ENCODE measurements at regions not wholly inside any gene's neighbourhood (a gene's known extent, or its start where the extent isn't known, plus 50 kb on each side); places are given as distances from the start of the nearest gene placed in this dataset.
"Not testable (repeated sequence)": the region's sequence is repeated elsewhere in the genome, so short reads cannot be mapped to it uniquely, and the experiment has no call there.

- no peak for DNase-seq
- Histone ChIP-seq H3K36me3 (replicated peaks; ENCODE audit: control insufficient read depth, insufficient read depth, low read length) (no peaks in the 10 kb centered on the region), H3K27me3 (ENCODE audit: control insufficient read depth, insufficient read depth, low read length) (no peaks in the 10 kb centered on the region), H3K4me3 (ENCODE audit: insufficient read depth, low read depth, low read length) (no peak overlapping the region)
Measured at GRCh38 chr14:36429692-36430091, 90.3 kb downstream of the NKX2-1 start.

- no peak for DNase-seq
- Histone ChIP-seq H3K4me3 (ENCODE audit: insufficient read depth, low read depth, low read length) (no peak overlapping the region), H3K36me3 (replicated peaks; ENCODE audit: control insufficient read depth, insufficient read depth, low read length) (no peaks in the 10 kb centered on the region), H3K27me3 (ENCODE audit: control insufficient read depth, insufficient read depth, low read length) (no peaks in the 10 kb centered on the region)
Measured at GRCh38 chr14:36428350-36428749, 91.7 kb downstream of the NKX2-1 start.

DNA sequence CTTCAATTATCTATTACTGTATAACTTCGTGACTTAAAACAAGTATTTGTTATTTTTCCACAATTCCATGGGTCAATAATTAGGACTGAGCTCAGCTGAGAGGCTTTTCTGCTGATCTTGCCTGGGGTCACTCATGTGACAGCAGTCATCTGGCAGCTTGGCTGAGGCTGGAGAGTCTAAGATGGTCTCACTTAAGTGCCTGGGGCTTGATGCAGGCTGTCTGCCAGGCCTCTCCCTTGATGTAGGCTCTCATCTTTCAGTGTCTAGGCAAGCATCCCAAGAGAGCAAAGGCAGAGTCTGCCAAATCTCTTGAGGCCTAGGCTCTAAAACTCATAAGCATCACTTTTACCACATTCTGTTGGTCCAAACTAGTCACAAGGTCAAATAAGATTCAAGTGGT, 93.2 kb downstream of the NKX2-1 start:
- H3K36me3 ChIP-seq (replicated peaks; ENCODE audit: control insufficient read depth, insufficient read depth, low read length), result no peaks in the 10 kb centered on the region
- no peaks in the 10 kb centered on the region for H3K27me3 ChIP-seq (ENCODE audit: control insufficient read depth, insufficient read depth, low read length)
- H3K4me3 ChIP-seq (ENCODE audit: insufficient read depth, low read depth, low read length), result no peak overlapping the region
- no peak for DNase-seq

GRCh38 chr14:36426113-36426512, 93.9 kb downstream of the NKX2-1 start:
- H3K36me3 ChIP-seq (replicated peaks; ENCODE audit: control insufficient read depth, insufficient read depth, low read length), result no peaks in the 10 kb centered on the region
- DNase-seq, result no peak
- no peak overlapping the region for H3K4me3 ChIP-seq (ENCODE audit: insufficient read depth, low read depth, low read length)
- H3K27me3 ChIP-seq (ENCODE audit: control insufficient read depth, insufficient read depth, low read length), result no peaks in the 10 kb centered on the region

DNA sequence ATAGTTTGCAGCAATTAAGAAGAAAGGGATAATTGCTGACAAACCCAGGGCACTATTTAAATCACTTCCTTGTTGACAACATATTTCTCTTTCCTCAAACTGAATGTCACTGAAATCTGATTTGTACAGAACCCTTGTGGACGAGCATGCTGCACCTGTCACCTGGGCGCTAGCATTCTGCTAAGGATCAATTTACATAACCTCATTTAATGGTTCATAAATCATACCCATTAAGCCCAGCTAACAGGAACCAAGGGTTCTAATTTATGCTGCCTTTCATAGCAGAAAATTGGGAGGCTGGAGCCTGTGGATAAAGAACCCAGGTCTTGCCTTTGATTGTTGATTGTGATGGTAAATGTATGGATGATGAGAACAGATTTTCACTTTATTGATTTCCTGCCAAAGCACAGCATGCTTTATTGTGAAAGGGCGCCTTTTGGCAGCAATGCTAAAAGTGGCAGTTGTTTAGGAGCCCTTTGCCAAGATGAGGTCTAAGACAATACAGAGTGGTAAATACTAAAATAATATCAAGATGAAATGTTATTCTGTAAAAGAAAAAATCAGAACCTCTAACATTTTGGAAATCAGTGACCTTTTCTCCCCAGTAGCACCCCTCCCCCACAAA, 95.4 kb downstream of the NKX2-1 start:
- Histone ChIP-seq H3K36me3 (replicated peaks; ENCODE audit: control insufficient read depth, insufficient read depth, low read length) (no peaks in the 10 kb centered on the region), H3K4me3 (ENCODE audit: insufficient read depth, low read depth, low read length) (no peak overlapping the region), H3K27me3 (ENCODE audit: control insufficient read depth, insufficient read depth, low read length) (no peaks in the 10 kb centered on the region)
- DNase-seq, result no peak

GRCh38 chr14:36423430-36423829, 96.6 kb downstream of the NKX2-1 start:
- Histone ChIP-seq H3K36me3 (replicated peaks; ENCODE audit: control insufficient read depth, insufficient read depth, low read length) (no peaks in the 10 kb centered on the region), H3K4me3 (ENCODE audit: insufficient read depth, low read depth, low read length) (no peak overlapping the region), H3K27me3 (ENCODE audit: control insufficient read depth, insufficient read depth, low read length) (no peaks in the 10 kb centered on the region)
- no peak for DNase-seq

DNA sequence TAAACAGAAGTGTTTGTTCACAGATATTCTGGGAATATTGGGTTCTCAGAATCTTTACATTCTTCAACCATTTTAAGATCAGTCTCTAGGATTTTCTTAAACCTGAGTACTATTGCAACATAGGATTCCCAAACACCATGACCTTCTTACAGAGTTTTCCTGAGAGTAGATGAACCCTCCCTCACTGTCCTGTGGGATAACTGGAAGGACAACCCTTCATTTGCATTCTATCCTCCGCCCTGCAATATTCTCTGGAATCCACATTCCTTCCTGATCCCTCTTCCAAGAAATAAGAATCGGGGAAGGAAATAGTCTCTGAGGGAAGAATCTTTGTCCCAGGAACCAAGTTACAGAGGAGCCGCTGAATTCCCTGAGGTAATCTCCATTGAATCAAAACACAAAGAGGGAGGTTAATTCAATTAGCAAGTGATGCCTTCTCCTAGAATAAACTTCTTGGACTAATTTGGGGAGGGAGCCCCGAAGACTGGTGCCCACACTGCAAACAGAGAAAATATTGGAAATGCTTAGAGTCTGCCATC, 99.8 kb upstream of the MBIP start:
- no peak overlapping the region for H3K4me3 ChIP-seq (ENCODE audit: insufficient read depth, low read depth, low read length)
- H3K36me3 ChIP-seq (replicated peaks; ENCODE audit: control insufficient read depth, insufficient read depth, low read length), result no peaks in the 10 kb centered on the region
- H3K27me3 ChIP-seq (ENCODE audit: control insufficient read depth, insufficient read depth, low read length), result no peaks in the 10 kb centered on the region
- no peak for DNase-seq

- H3K4me3 ChIP-seq (ENCODE audit: insufficient read depth, low read depth, low read length), result no peak overlapping the region
- H3K36me3 ChIP-seq (replicated peaks; ENCODE audit: control insufficient read depth, insufficient read depth, low read length), result no peaks in the 10 kb centered on the region
- H3K27me3 ChIP-seq (ENCODE audit: control insufficient read depth, insufficient read depth, low read length), result no peaks in the 10 kb centered on the region
- no peak for DNase-seq
Measured at GRCh38 chr14:36418937-36419336, 98.5 kb upstream of the MBIP start.

DNA sequence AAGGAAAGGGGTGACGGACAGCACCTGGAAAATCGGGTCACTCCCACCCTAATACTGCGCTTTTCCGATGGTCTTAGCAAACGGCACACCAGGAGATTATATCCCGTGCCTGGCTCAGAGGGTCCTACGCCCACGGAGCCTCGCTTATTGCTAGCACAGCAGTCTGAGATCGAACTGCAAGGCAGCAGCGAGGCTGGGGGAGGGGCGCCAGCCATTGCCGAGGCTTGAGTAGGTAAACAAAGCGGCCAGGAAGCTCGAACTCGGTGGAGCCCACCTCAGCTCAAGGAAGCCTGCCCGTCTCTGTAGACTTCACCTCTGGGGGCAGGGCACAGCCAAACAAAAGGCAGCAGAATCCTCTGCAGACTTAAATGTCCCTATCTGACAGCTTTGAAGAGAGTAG, 91.5 kb upstream of the MBIP start:
- not testable (repeated sequence) for H3K4me3 ChIP-seq (ENCODE audit: insufficient read depth, low read depth, low read length); H3K36me3 ChIP-seq (replicated peaks; ENCODE audit: control insufficient read depth, insufficient read depth, low read length); H3K27me3 ChIP-seq (ENCODE audit: control insufficient read depth, insufficient read depth, low read length); DNase-seq

DNA sequence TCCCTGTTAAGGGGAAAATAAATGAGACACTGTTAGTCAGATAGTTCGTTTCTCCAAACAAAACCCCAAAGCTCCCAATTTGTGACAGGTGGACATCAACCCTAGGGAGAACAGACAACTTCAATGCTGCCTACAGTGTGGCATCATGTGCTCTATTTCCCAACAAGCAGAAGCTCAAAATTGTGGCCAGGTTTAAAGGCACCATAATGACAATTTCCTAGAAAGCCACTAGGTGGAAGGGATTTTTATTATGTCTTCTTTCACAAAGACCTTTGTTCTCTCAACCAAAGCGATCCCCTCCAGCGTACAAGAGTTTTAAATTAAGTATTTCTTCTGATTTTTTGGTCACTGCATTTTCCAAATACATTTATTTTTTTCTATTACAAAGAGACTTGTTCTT, 88.0 kb upstream of the MBIP start:
- Histone ChIP-seq H3K4me3 (ENCODE audit: insufficient read depth, low read depth, low read length) (no peak overlapping the region), H3K27me3 (ENCODE audit: control insufficient read depth, insufficient read depth, low read length) (no peaks in the 10 kb centered on the region), H3K36me3 (replicated peaks; ENCODE audit: control insufficient read depth, insufficient read depth, low read length) (no peaks in the 10 kb centered on the region)
- DNase-seq, result no peak

DNA sequence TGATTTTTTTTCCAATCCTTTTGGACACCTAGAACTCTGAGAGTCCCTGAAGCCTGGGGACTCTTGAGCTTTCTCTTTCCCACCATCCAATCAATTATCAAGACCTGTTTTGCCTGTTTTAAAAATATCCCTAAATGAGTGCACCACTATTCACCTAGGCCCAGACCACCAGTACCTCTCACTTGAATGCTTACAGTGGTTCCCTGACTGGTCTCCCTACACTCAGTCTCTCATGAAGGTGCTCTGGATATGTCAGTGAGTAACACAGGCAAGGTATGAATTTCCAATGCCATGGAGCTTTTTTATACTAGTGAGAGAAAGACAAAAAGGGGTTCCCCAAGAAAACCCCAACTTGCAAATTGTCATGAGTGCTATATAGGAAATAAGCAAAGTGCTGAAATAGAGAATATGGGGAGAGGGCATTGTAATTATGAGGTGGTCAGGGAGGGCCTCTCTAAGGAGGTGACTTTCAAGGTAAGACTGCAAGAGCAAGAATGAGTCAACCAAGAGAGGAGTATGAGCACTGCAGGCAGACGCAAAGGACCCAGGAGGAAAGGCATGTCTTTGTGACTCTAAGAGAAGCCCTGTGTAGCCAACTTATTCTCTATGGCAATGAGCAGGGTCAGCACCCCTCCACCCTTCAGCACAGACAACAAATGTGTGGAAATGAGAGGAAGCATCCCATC, 85.3 kb upstream of the MBIP start:
- Histone ChIP-seq H3K4me3 (ENCODE audit: insufficient read depth, low read depth, low read length) (no peak overlapping the region), H3K27me3 (ENCODE audit: control insufficient read depth, insufficient read depth, low read length) (no peaks in the 10 kb centered on the region), H3K36me3 (replicated peaks; ENCODE audit: control insufficient read depth, insufficient read depth, low read length) (no peaks in the 10 kb centered on the region)
- DNase-seq, result no peak

DNA sequence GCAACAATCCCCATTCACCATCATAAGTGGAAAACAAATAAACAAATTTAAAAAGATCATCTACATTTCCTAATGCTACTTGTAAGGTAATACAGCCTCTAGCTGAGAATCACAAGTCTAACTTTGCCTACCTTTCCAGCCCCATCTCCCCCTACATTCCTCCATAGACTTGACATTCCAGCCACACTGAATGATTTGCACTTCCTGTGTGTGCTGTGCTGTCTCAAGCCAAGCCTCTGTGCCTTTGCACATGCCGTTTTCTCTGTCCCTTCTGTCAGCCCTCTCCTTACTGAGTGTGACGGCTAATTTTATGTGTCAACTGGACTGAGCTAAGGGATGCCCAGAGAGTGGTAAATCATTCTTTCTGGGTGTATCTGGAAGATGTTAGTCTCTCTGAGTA, 82.4 kb upstream of the MBIP start:
- Histone ChIP-seq H3K4me3 (ENCODE audit: insufficient read depth, low read depth, low read length) (no peak overlapping the region), H3K27me3 (ENCODE audit: control insufficient read depth, insufficient read depth, low read length) (no peaks in the 10 kb centered on the region), H3K36me3 (replicated peaks; ENCODE audit: control insufficient read depth, insufficient read depth, low read length) (no peaks in the 10 kb centered on the region)
- DNase-seq, result no peak

DNA sequence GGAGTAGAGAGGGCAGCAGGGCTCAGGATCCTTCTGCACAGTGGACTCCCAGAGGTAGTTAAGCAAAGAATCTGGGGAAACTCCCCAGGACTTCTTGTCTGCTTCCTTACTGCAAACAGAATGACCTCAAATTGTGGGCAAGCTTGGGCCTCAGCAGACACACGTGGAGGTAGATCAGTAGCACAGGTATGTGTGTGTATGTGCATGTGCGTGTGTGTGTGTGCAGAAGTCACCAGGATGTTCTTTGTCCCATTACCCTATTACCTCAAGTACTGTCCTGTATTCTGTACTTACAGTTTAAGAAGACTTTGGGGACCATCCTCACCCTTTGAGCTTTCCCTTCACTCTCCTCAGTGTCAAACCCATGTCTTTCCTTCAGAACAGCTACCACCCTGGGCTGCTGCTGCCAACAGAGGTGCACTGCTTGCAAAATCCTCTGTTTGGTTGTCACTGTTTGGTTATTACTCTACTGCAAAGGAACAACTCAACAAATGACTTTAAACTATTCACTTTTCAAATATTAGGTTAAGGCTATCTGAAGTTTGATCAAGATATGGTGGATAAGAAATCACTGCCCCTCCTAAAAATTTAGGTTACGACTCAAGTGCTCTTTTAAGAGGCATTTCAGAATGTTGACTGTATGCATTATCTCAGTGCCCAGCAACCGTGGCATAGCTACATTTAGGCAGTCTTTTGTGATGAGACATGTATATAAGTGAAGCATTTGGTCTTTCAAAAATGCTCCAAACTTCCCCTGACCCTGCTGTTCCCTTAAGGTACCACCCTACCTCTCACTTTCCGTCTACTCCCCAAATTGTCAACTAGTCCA, 78.2 kb upstream of the MBIP start:
- Histone ChIP-seq H3K36me3 (replicated peaks; ENCODE audit: control insufficient read depth, insufficient read depth, low read length) (no peaks in the 10 kb centered on the region), H3K4me3 (ENCODE audit: insufficient read depth, low read depth, low read length) (no peak overlapping the region), H3K27me3 (ENCODE audit: control insufficient read depth, insufficient read depth, low read length) (no peaks in the 10 kb centered on the region)
- DNase-seq, result no peak

DNA sequence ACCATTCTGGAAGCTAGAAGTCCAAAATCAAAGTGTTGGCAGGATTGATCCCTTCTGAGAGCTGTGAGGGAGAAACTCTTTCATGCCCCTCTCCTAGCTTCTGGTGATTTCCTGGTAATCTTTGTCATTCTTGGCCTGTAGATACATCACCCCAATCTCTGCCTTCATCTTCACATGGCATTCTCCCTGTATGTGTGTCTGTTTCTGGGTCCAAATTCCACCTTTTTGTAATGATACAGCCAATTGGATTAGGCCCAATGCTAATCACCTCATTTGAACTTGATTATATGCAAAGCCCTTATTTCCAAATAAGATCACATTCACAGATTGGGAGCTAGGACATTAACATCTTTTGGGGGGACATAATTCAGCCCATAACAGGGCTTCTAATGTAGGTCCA, 76.9 kb upstream of the MBIP start:
- no peak for DNase-seq
- Histone ChIP-seq H3K36me3 (replicated peaks; ENCODE audit: control insufficient read depth, insufficient read depth, low read length) (no peaks in the 10 kb centered on the region), H3K27me3 (ENCODE audit: control insufficient read depth, insufficient read depth, low read length) (no peaks in the 10 kb centered on the region)

DNA sequence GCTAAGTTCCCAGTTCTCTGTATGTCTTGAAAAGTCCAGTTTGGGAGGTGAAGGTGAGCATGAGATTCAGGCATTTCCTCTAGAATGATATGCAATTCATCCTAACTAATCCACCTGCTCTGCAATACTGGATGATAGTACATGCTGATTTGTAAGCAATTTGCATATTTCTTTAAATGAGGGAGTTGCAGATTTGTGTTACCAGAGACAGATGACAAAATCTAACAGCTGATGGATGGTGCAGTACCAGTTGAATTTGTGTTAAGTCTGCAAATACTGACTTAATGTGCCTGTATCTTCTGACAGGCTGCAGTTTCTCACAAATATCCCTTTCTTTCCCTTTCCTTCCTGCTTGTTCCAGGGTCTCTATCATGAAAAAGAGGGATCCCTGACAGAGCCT, 76.4 kb upstream of the MBIP start:
- Histone ChIP-seq H3K27me3 (ENCODE audit: control insufficient read depth, insufficient read depth, low read length) (no peaks in the 10 kb centered on the region), H3K4me3 (ENCODE audit: insufficient read depth, low read depth, low read length) (no peak overlapping the region), H3K36me3 (replicated peaks; ENCODE audit: control insufficient read depth, insufficient read depth, low read length) (no peaks in the 10 kb centered on the region)
- no peak for DNase-seq

More for the DNA sequence above, 76.9 kb upstream of the MBIP start:
- H3K4me3 ChIP-seq (ENCODE audit: insufficient read depth, low read depth, low read length), result no peak overlapping the region

All from H7 (cell line).